ENCODE measurements at regions not wholly inside any gene's neighbourhood (a gene's known extent, or its start where the extent isn't known, plus 50 kb on each side); places are given as distances from the start of the nearest gene placed in this dataset.

GRCh38 chr16:86202267-86202666 lies 303.3 kb downstream of the IRF8 start:
- no peak for DNase-seq

GRCh38 chr16:86202760-86203426 lies 303.9 kb downstream of the IRF8 start:
- no peak for DNase-seq

- DNase-seq: no peak
Measured at GRCh38 chr16:86203557-86204275, 304.8 kb downstream of the IRF8 start.

- DNase-seq: no peak
Measured at GRCh38 chr16:86205521-86206245, 304.6 kb upstream of the FOXF1 start.

- no peak for DNase-seq
Measured at GRCh38 chr16:86207350-86207749, 303.0 kb upstream of the FOXF1 start.

- no peak for DNase-seq
Measured at GRCh38 chr16:86209202-86209601, 301.1 kb upstream of the FOXF1 start.

- DNase-seq: no peak
Measured at GRCh38 chr16:86210403-86211193, 299.7 kb upstream of the FOXF1 start.

GRCh38 chr16:86211265-86211664 lies 299.1 kb upstream of the FOXF1 start:
- DNase-seq: no peak

- DNase-seq: no peak
Measured at GRCh38 chr16:86211800-86212199, 298.5 kb upstream of the FOXF1 start.

GRCh38 chr16:86212706-86213436 lies 297.5 kb upstream of the FOXF1 start:
- DNase-seq: no peak

- DNase-seq: no peak
Measured at GRCh38 chr16:86213437-86214205, 296.7 kb upstream of the FOXF1 start.

GRCh38 chr16:86214326-86215232 lies 295.7 kb upstream of the FOXF1 start:
- DNase-seq: no peak

GRCh38 chr16:86215233-86215978 lies 294.9 kb upstream of the FOXF1 start:
- DNase-seq: no peak

GRCh38 chr16:86215979-86216585 lies 294.2 kb upstream of the FOXF1 start:
- no peak for DNase-seq

GRCh38 chr16:86216591-86216990 lies 293.7 kb upstream of the FOXF1 start:
- DNase-seq: no peak

- no peak for DNase-seq
Measured at GRCh38 chr16:86217001-86217890, 293.1 kb upstream of the FOXF1 start.

- DNase-seq: no peak
Measured at GRCh38 chr16:86217891-86218270, 292.4 kb upstream of the FOXF1 start.

GRCh38 chr16:86218479-86219170 lies 291.7 kb upstream of the FOXF1 start:
- no peak for DNase-seq
